GM23338 (cell line): ENCODE measurements at regions not wholly inside any gene's neighbourhood (a gene's known extent, or its start where the extent isn't known, plus 50 kb on each side); places are given as distances from the start of the nearest gene placed in this dataset.

Source experiments
- ATAC-seq: fragments of 200-7000 bp; cut with Tn5 transposase; 3 replicates; pipeline ENCODE4 v1.9.1; 2020
- DNase-seq: peaks from one replicate; pipeline ENCODE4 v3.0.0-alpha.2; 2015; ENCODE audit warnings: low spot score
- H2AFZ ChIP-seq: fragments of 200-600 bp; sonication (generic); 2 replicates; pipeline ENCODE4 v1.8.0; 2016; ENCODE audit warnings: antibody characterized with exemption, mild to moderate bottlenecking, moderate library complexity
- H3F3A ChIP-seq: fragments of 200-600 bp; sonication (generic); replicated peaks from 2 replicates; pipeline ENCODE4 v1.8.0; 2017; ENCODE audit warnings: antibody characterized with exemption, mixed run types, low read depth
- H3K27ac ChIP-seq: fragments of 200-600 bp; sonication (generic); 2 replicates; pipeline ENCODE4 v1.6.1; 2016; ENCODE audit warnings: low read depth
- H3K27me3 ChIP-seq: fragments of 200-600 bp; sonication (generic); 2 replicates; pipeline ENCODE4 v1.8.0; 2016; ENCODE audit warnings: mild to moderate bottlenecking, mixed run types, moderate library complexity; ENCODE audit not compliant: insufficient read depth
- H3K36me3 ChIP-seq: fragments of 200-600 bp; sonication (generic); 2 replicates; pipeline ENCODE4 v1.8.0; 2016; ENCODE audit warnings: mild to moderate bottlenecking; ENCODE audit not compliant: insufficient read depth
- H3K4me1 ChIP-seq: fragments of 200-600 bp; sonication (generic); 2 replicates; pipeline ENCODE4 v1.8.0; 2016; ENCODE audit warnings: mild to moderate bottlenecking, moderate library complexity; ENCODE audit not compliant: insufficient read depth
- H3K4me2 ChIP-seq: fragments of 200-600 bp; sonication (generic); 2 replicates; pipeline ENCODE4 v1.7.1; 2017; ENCODE audit warnings: mixed run types
- H3K4me3 ChIP-seq: fragments of 200-600 bp; sonication (generic); 2 replicates; pipeline ENCODE4 v1.6.1; 2016; ENCODE audit warnings: mixed run types
- H3K79me2 ChIP-seq: fragments of 200-600 bp; sonication (generic); replicated peaks from 2 replicates; pipeline ENCODE4 v1.8.0; 2017; ENCODE audit warnings: mild to moderate bottlenecking; ENCODE audit not compliant: insufficient read depth
- H3K9me2 ChIP-seq: fragments of 200-600 bp; sonication (generic); 2 replicates; pipeline ENCODE4 v1.8.0; 2017; ENCODE audit not compliant: insufficient read depth
- H4K20me1 ChIP-seq: fragments of 200-600 bp; sonication (generic); replicated peaks from 2 replicates; pipeline ENCODE4 v1.8.0; 2017; ENCODE audit warnings: mild to moderate bottlenecking; ENCODE audit not compliant: insufficient read depth
- H3K27ac Mint-ChIP-seq: 2 replicates; pipeline ENCODE4 v1.8.0; 2020; ENCODE audit warnings: inconsistent platforms, mild to moderate bottlenecking, moderate library complexity, mixed read lengths
- H3K27me3 Mint-ChIP-seq: 3 replicates; pipeline ENCODE4 v1.8.0; 2022; ENCODE audit warnings: low read depth, mild to moderate bottlenecking, moderate library complexity, mixed read lengths, inconsistent platforms; ENCODE audit not compliant: insufficient read depth, poor library complexity
- H3K36me3 Mint-ChIP-seq: 3 replicates; pipeline ENCODE4 v1.8.0; 2021; ENCODE audit warnings: low read depth, mild to moderate bottlenecking, inconsistent platforms, moderate library complexity, mixed read lengths
- H3K4me1 Mint-ChIP-seq: 3 replicates; pipeline ENCODE4 v1.8.0; 2020; ENCODE audit warnings: mild to moderate bottlenecking, inconsistent platforms, mixed read lengths
- H3K4me3 Mint-ChIP-seq: 3 replicates; pipeline ENCODE4 v1.8.0; 2021; ENCODE audit warnings: moderate library complexity, mild to moderate bottlenecking, inconsistent platforms, mixed read lengths
- H3K9me3 Mint-ChIP-seq: 3 replicates; pipeline ENCODE4 v1.8.0; 2020; ENCODE audit warnings: moderate library complexity, mild to moderate bottlenecking, inconsistent platforms, mixed read lengths
- CREB1 ChIP-seq: fragments of 250-450 bp; sonication (Bioruptor Pico); IDR thresholded peaks from 2 replicates; pipeline ENCODE4 v1.5.0; 2020; ENCODE audit warnings: low read depth, mild to moderate bottlenecking, moderate library complexity
- CTCF ChIP-seq, 2 experiments: fragments of 200-600 bp in 1 of 2; sonication (generic) in 1 of 2; conservative IDR thresholded peaks; 2 replicates each; pipeline versions ENCODE4 v1.5.1 to v1.6.1; 2016 to 2017; ENCODE audit warnings: antibody characterized with exemption in 2 of 2, low read depth in 2 of 2, mild to moderate bottlenecking in 2 of 2, moderate library complexity in 1 of 2
- ETS1 ChIP-seq: IDR thresholded peaks from 2 replicates; pipeline ENCODE4 v1.6.1; 2016; ENCODE audit warnings: antibody characterized with exemption
- EZH2 ChIP-seq: fragments of 200-600 bp; sonication (generic); IDR thresholded peaks from one replicate; pipeline ENCODE4 v1.8.0; 2017; ENCODE audit warnings: antibody characterized with exemption, mild to moderate bottlenecking, low read depth; ENCODE audit not compliant: unreplicated experiment
- EZH2phosphoT487 ChIP-seq: fragments of 200-600 bp; sonication (generic); IDR thresholded peaks from one replicate; pipeline ENCODE4 v1.8.1; 2018; ENCODE audit warnings: antibody characterized with exemption; ENCODE audit not compliant: unreplicated experiment
- NANOG ChIP-seq: IDR thresholded peaks from 2 replicates; pipeline ENCODE4 v1.6.1; 2016; ENCODE audit warnings: antibody characterized with exemption, borderline replicate concordance
- POLR2AphosphoS5 ChIP-seq: IDR thresholded peaks from 2 replicates; pipeline ENCODE4 v1.6.1; 2016; ENCODE audit warnings: antibody characterized with exemption, low read depth
- STAT1 ChIP-seq: IDR thresholded peaks from one replicate; pipeline ENCODE4 v1.6.1; 2016; ENCODE audit warnings: antibody characterized with exemption; ENCODE audit not compliant: unreplicated experiment
- ZNF114 ChIP-seq: fragments of 250-450 bp; sonication (Bioruptor Pico); IDR thresholded peaks from 2 replicates; pipeline ENCODE4 v1.5.0; 2020; ENCODE audit warnings: mild to moderate bottlenecking, moderate library complexity

GRCh38 chr4:136737066-136737465 lies 795.2 kb downstream of the PCDH18 start (continued):
- TF ChIP-seq ZNF114 (no peak), NANOG (no peak), CTCF (conservative IDR thresholded peaks at IDR 0.05; ENCODE audit: low read depth in 2 of 2) (no peak)

GRCh38 chr4:136731025-136731424 lies 801.3 kb downstream of the PCDH18 start:
- H3K27ac ChIP-seq, result no peak overlapping the region
- Mint-ChIP-seq H3K4me3 (no peak overlapping the region), H3K36me3 (no peaks in the 10 kb centered on the region), H3K27ac (no peak overlapping the region), H3K27me3 (no peaks in the 10 kb centered on the region), H3K4me1 (peaks cover 4% of the 10 kb centered on the region), H3K9me3 (no peaks in the 10 kb centered on the region)
- no peaks in the 10 kb centered on the region for H3K79me2 ChIP-seq
- H3K4me1 ChIP-seq, result peaks cover 16% of the 10 kb centered on the region; the same call in 1 of the 2 replicates
- H4K20me1 ChIP-seq, result no peaks in the 10 kb centered on the region
- DNase-seq (no peak), ATAC-seq (no peak)
- H3F3A ChIP-seq, result no peaks in the 10 kb centered on the region
- no peak overlapping the region for H2AFZ ChIP-seq
- no peaks in the 10 kb centered on the region for H3K36me3 ChIP-seq
- H3K27me3 ChIP-seq, result no peaks in the 10 kb centered on the region
- no peak overlapping the region for H3K4me3 ChIP-seq
- TF ChIP-seq CREB1 (CRISPR knock-in tag), result no peak
- no peak for TF ChIP-seq POLR2AphosphoS5
- no peak for TF ChIP-seq NANOG
- H3K9me2 ChIP-seq, result peaks cover 7% of the 10 kb centered on the region; the same call in 1 of the 2 replicates
- no peak overlapping the region for H3K4me2 ChIP-seq

GRCh38 chr4:136725286-136726081 lies 806.8 kb downstream of the PCDH18 start:
- no peaks in the 10 kb centered on the region for H4K20me1 ChIP-seq
- no peaks in the 10 kb centered on the region for H3K27me3 Mint-ChIP-seq
- H3K27me3 ChIP-seq, result no peaks in the 10 kb centered on the region
- DNase-seq (no peak), ATAC-seq (no peak)
- H3K4me3 Mint-ChIP-seq, result no peak overlapping the region
- H3K79me2 ChIP-seq, result no peaks in the 10 kb centered on the region
- H3K36me3 Mint-ChIP-seq, result peaks cover 4% of the 10 kb centered on the region; the same call in 2 of the 3 replicates
- H2AFZ ChIP-seq, result no peak overlapping the region
- H3K27ac Mint-ChIP-seq, result no peak overlapping the region
- no peaks in the 10 kb centered on the region; the same call in 1 of the 3 replicates for H3K9me3 Mint-ChIP-seq
- H3F3A ChIP-seq, result no peaks in the 10 kb centered on the region
- no peaks in the 10 kb centered on the region for H3K4me1 ChIP-seq
- peaks cover 15% of the 10 kb centered on the region for H3K9me2 ChIP-seq
- H3K4me1 Mint-ChIP-seq, result no peaks in the 10 kb centered on the region
- no peak overlapping the region for H3K27ac ChIP-seq
- no peak overlapping the region for H3K4me3 ChIP-seq
- H3K36me3 ChIP-seq, result no peaks in the 10 kb centered on the region
- H3K4me2 ChIP-seq, result no peak overlapping the region
- no peak for TF ChIP-seq ZNF114
- no peak for TF ChIP-seq ETS1
- TF ChIP-seq EZH2, result no peak
- TF ChIP-seq STAT1, result no peak
- TF ChIP-seq CTCF (conservative IDR thresholded peaks at IDR 0.05; ENCODE audit: low read depth in 2 of 2), result no peak
- no peak for TF ChIP-seq EZH2phosphoT487
